ENCODE measurements at regions not wholly inside any gene's neighbourhood (a gene's known extent, or its start where the extent isn't known, plus 50 kb on each side); places are given as distances from the start of the nearest gene placed in this dataset.
"Not testable (repeated sequence)": the region's sequence is repeated elsewhere in the genome, so short reads cannot be mapped to it uniquely, and the experiment has no call there.

DNA sequence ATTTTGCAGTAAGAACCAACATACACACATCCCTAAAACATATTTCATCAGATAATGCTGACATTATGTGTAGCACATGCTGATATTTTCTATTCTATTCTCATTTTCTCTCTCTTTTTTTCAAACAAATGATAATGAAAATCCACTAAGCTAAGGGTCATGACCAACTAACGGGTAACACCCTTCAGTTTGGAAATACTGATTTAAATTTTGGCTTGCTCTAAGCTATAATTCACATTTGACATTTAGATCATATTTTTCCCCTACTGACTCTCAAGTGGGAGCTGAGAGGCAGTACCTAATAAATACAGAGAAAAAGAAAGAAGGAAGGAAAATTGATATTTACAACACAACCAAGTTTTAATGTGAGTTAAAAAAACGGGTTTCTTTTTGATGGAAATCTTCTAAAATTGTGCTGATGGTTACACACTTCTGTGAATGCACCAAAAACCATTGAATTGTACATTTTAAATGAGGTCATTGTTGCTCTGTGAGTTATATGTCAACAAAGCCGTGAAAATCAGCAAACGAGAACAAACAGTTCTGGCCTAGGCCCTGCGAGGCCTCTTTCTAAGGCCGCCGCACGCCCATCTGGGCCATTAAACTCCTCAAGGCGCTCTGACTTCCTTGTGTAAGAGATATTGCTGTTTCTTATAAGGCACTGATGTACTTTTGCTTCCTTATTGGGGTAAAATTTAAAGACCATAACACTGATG lies 124.2 kb downstream of the GALR1 start:
- DNase-seq (ENCODE audit: low read depth in 2 of 2), result no peak

- no peak for DNase-seq (ENCODE audit: low read depth in 2 of 2)
Observed at GRCh38 chr18:77374446-77374805, 124.8 kb downstream of the GALR1 start.

GRCh38 chr18:77376043-77376732 lies 126.5 kb downstream of the GALR1 start:
- no peak for DNase-seq (ENCODE audit: low read depth in 2 of 2)

GRCh38 chr18:77376733-77377094 lies 127.1 kb downstream of the GALR1 start:
- DNase-seq (ENCODE audit: low read depth in 2 of 2), result no peak

- no peak for DNase-seq (ENCODE audit: low read depth in 2 of 2)
Observed at GRCh38 chr18:77377813-77378212, 128.2 kb downstream of the GALR1 start.

DNA sequence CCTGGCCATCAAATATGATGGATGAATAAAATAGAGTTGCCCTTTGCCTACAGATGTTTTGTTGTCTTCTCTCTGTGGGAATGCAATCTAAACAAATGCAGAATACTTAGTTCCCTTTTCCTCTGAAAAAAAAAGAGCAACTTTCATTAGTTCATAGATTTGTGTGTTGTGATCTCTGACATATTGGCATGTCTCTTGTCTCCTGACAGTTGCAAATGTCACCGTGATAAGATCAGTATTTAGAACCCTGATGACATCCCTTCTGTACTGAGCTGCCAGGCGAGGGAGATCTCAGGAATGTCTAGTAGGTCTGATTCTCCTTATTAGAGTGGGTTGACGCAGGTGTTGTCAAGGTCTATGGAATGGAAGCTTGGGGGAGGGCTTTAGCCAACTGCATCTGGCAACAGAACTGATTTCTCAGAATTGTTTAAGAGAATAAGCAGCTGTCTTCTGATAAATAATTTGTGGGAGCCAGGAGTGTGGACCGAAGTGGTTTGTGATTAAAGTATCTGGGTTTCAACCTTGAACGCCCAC lies 130.4 kb downstream of the GALR1 start:
- DNase-seq (ENCODE audit: low read depth in 2 of 2), result no peak

DNA sequence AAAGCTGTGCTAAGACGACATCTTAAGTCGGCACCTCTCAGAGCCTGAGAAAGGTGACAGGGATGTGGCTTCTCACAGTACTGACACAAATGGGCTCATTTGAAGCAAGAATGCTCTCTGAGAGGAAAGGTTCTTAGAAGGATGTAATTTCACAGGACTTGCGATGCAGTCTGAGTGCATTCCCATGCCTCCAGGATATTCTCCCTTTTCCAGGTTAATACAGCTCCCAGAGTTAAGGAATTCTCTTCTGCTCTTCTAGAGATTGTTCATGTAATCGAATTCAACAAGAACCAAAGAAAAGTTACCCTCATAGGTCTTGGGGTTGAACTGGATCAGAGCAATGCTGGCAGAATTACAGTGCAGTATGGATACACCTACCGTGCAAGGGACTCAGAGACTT lies 131.0 kb downstream of the GALR1 start:
- no peak for DNase-seq (ENCODE audit: low read depth in 2 of 2)

DNA sequence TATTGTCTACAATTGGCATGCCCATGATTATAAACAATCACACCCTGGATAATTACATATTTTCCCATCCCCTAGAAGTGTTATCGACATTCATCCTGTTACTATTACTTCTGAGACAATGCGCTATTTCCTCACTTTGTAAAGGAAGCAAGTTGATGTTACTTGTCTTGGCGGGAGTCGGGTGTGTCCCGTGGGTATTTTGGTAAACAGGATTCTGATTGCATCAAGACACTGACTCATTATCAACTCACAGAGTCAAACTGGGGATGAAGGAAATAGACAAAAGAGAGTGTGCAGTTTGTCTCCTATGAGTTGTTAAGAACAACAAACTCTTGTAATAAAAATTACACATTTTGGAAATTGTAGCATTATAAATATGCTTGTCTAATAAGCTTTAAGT lies 142.7 kb downstream of the GALR1 start:
- no peak for DNase-seq (ENCODE audit: low read depth in 2 of 2)

DNA sequence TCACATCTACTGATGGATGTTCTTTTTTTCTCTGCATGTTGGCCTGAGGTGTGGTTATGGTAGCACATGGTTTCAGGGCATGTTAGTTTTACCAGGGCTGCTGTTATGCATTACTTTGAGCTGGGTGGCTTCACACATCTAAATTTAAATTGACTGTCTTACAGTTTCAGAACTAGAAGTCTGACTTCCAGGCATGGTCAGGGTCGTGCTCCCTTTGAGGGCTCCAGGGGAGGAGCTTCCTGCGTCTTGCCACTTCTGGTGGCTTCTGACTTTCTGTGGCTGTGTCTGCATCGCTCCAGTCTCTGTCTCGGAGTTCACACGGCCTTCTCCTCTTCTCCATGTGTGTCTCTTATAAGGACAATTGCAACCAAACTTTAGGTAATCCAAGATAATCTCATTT lies 143.9 kb downstream of the GALR1 start:
- no peak for DNase-seq (ENCODE audit: low read depth in 2 of 2)

- no peak for DNase-seq (ENCODE audit: low read depth in 2 of 2)
Observed at GRCh38 chr18:77395953-77396352, 146.3 kb downstream of the GALR1 start.

DNA sequence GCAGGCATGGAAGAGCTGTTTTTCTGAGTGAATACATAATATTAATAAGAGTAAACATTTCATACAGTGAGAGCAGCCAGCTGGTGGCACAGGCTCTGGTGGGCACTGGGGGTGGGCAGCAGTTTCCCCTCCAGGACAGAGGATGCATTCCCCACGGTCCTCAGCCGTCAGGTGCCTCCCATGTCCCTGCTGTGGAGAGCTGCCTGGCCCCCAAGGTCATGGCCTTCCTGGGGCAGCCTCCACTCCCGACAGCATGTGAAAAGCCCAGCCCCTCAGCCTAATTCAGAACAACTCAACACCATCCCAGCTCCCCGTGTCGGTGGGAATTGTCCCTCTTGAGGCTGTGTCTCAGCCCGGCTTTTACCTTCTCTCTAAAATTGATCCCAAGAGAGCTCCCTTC lies 147.4 kb downstream of the GALR1 start:
- no peak for DNase-seq (ENCODE audit: low read depth in 2 of 2)

DNA sequence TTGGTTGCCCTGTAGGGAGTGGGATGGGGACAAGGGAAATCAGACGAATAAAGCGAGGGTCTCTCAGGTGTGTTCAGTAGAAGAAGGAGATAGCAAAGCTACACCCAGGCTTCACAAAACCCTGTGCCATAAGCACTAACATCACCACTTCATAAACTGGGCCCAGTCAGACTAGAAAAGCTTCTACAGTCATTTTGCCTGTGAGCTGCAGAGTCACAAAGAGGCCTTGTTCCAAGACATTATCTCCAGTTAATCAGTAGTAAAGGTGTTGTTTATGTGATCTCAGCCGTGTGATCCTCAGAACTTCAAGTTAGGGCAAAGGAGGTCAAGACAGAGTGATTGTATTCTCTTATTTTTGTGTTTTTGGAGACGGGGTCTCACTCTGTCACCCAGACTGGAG lies 148.0 kb downstream of the GALR1 start:
- no peak for DNase-seq (ENCODE audit: low read depth in 2 of 2)

DNA sequence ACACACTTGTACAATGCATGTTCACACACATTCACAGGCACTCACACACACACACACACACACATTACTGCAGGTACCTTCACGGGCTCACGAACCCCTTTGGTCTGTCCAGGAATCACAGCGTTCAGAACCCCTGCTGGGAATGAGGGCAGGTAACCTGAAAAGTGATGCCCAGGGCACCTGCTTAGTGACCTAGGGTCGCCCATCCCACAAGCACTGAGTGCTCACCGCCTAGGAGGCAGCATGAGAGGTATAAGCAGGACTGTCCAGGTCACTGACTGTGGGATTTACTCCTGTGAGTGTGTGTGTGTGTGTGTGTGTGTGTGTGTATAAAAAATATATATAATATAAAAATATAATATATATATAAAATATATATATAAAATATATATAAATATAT lies 150.9 kb downstream of the GALR1 start:
- DNase-seq (ENCODE audit: low read depth in 2 of 2), result no peak

DNA sequence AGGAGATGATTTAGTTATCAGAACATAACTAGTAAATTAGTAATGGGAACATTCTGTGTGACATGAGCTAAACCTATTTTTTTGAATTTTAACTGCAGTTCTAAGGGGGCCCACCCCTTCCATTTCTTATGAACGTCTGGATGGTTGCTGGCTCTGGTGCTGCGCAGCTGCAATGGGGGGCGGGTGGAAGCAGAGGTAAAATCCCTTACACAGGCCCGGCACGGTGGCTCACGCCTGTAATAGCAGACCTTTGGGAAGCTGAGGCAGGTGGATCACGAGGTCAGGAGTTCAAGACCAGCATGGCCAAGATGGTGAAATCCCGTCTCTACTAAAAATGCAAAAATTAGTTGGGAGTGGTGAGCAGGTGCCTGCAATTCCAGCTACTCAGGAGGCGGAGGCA lies 151.5 kb downstream of the GALR1 start:
- DNase-seq (ENCODE audit: low read depth in 2 of 2), result no peak

- no peak for DNase-seq (ENCODE audit: low read depth in 2 of 2)
Observed at GRCh38 chr18:77403969-77404535, 154.4 kb downstream of the GALR1 start.

- no peak for DNase-seq (ENCODE audit: low read depth in 2 of 2)
Observed at GRCh38 chr18:77405096-77405495, 155.4 kb downstream of the GALR1 start.

GRCh38 chr18:77407733-77408132 lies 158.1 kb downstream of the GALR1 start:
- no peak for DNase-seq (ENCODE audit: low read depth in 2 of 2)

- DNase-seq (ENCODE audit: low read depth in 2 of 2), result not testable (repeated sequence)
Observed at GRCh38 chr18:77421546-77421945, 171.9 kb downstream of the GALR1 start.

DNA sequence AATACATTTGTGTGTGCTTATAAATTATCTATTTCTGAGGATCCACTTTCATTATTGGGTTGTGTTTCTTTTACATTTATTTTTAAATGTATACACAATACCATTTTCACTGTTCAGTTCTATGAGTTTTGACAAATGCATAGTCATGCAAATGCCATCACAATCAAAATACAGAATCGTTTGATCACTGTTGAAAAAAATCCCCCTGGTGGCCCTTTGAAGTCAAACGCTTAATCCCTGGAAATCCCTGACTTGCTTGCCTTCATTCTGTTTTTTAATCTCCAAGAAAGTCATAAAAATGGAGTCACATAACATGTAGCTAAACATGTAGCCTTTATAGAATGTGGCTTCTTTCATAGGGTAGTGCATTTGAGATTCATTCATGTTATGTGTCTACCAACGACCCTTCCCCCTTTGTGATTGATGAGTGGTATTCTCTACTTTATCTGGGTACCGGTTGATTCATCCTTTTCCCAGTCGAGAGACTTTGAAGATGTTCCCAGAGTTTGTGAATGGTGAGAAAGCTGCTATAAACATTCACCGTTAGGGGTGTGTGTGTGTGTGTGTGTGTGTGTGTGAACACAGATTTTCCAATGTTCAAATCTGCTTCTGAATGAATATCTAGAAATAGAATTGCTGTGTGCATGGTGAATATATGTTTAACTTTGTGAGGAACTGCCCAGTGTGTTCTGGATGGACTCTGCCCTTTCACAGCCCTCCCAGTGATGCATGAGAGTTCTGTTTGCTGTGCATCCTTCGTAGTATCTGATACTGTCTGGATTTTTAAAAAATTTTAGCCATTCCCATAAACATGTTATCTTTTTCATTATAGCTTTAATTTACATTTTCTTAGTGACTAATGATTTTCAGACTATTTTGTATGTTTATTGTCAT lies 173.6 kb downstream of the GALR1 start:
- DNase-seq (ENCODE audit: low read depth in 2 of 2), result no peak

- DNase-seq (ENCODE audit: low read depth in 2 of 2), result no peak
Observed at GRCh38 chr18:77433076-77433475, 183.4 kb downstream of the GALR1 start.

GRCh38 chr18:77439888-77440287 lies 190.2 kb downstream of the GALR1 start:
- no peak for DNase-seq (ENCODE audit: low read depth in 2 of 2)

DNA sequence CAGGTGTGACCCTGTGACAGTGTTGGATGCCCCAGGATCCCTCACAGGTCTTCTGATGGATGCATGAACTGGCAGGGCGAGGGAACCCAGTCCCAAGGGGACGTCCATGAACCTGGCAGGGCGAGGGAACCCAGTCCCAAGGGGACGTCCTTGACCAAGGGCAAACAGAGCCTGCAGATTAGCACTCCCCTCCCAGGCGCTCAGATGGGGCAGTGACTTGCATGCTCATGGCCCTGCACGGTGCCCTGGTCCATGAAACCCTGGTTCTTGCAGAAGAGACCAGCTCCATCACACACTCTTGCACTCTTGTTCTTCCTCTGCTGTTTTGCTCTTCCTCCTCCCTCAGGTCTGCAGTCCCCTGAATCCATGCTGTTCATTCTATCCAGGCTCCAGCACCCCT lies 192.7 kb downstream of the GALR1 start:
- DNase-seq (ENCODE audit: low read depth in 2 of 2), result no peak

Data from stimulated activated CD4-positive, alpha-beta T cell treated with anti-CD3 and anti-CD28 coated beads, Interleukin-12 subunit alpha, Interleukin-12 subunit beta, amount 100 ng/mL, for 24 hours (primary cell).